ENCODE measurements at regions not wholly inside any gene's neighbourhood (a gene's known extent, or its start where the extent isn't known, plus 50 kb on each side); places are given as distances from the start of the nearest gene placed in this dataset.

DNA sequence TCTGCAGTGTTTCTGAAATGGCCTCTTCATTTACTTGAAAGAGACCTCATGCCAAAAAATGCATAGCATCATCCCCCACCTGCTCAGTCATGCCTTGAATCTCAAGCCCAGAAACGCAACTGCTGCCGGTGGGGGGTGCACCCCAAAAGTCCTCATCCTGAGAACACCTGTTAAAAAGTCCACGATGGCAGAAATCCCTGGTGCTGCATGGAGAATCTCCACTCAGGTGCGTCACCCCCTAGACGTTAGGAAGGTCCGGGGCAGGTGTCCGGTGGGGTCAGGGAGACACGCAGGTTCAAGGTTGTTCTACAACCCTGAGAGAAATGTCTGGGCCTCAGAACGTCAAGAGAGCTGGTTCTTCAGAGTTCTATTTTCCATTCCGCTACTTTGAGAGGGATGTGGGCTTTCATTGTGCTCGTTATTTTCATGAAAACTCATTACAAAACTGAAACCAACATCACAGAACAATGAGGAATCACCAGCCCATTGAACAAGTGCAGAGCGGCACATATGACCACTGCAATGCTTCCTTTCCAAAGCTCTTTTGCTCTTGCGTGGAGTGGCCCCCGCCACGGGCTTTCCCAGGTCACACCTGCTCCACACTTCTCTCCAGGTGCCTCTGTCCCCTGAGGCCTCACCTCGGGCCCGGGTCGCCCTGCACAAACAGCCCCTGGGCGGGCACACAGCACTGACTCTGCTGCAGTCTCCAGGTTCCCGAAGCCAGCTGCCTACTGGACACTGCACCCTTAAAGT lies 201.9 kb downstream of the TOMM20 start:
- DNase-seq: peak; percentile 44 to 54 (median 48)
- Mint-ChIP-seq H3K9me3 (peaks cover 0 to 2% (median 0%) of the 10 kb centered on the region in 7 donors), H3K36me3 (peaks cover 2 to 7% of the 10 kb centered on the region in 2 donors), H3K4me3 (peak overlapping the region; percentile 63 to 79), H3K4me1 (peaks cover 60% of the 10 kb centered on the region), H3K27ac (peak overlapping the region; percentile 75 to 87 (median 83)), H3K27me3 (ENCODE audit: low read depth in 3 of 3) (peaks cover 0 to 6% (median 1%) of the 10 kb centered on the region in 3 donors)
- H3K9ac ChIP-seq (ENCODE audit: insufficient read depth, low read length, poor library complexity, severe bottlenecking): peak overlapping the region; percentile 41
- no peaks in the 10 kb centered on the region for H3K36me3 ChIP-seq (replicated peaks in 1 of 2; ENCODE audit: control insufficient read depth in 1 of 2, insufficient read depth in 2 of 2, low read length in 2 of 2)
- intact Hi-C loops (cut with micrococcal nuclease): no loop called here
- H3K79me2 ChIP-seq (ENCODE audit: insufficient read depth, low read length): no peaks in the 10 kb centered on the region
- peak overlapping the region; percentile 62 for H3K4me2 ChIP-seq (replicated peaks; ENCODE audit: extremely low read depth, low read length, poor library complexity, severe bottlenecking)
- H3K4me3 ChIP-seq (replicated peaks in 1 of 3; ENCODE audit: low read depth in 2 of 3, low read length in 3 of 3): peak overlapping the region in 1 of 3 experiments; percentile 59
- peak overlapping the region; percentile 28 to 64 for H3K27ac ChIP-seq (ENCODE audit: low read depth in 1 of 2, low read length in 2 of 2)
- WGBS (ENCODE audit: insufficient coverage): 54% methylated on average over 17 of the region's 20 CpGs
- H2AFZ ChIP-seq (ENCODE audit: insufficient read depth, low read depth, low read length, poor library complexity, severe bottlenecking): peak overlapping the region; percentile 70
- no peaks in the 10 kb centered on the region for H3K9me3 ChIP-seq (replicated peaks in 1 of 2; ENCODE audit: control insufficient read depth in 1 of 2, insufficient read depth in 1 of 2, low read length in 2 of 2)
- TF ChIP-seq, protein P1, sequence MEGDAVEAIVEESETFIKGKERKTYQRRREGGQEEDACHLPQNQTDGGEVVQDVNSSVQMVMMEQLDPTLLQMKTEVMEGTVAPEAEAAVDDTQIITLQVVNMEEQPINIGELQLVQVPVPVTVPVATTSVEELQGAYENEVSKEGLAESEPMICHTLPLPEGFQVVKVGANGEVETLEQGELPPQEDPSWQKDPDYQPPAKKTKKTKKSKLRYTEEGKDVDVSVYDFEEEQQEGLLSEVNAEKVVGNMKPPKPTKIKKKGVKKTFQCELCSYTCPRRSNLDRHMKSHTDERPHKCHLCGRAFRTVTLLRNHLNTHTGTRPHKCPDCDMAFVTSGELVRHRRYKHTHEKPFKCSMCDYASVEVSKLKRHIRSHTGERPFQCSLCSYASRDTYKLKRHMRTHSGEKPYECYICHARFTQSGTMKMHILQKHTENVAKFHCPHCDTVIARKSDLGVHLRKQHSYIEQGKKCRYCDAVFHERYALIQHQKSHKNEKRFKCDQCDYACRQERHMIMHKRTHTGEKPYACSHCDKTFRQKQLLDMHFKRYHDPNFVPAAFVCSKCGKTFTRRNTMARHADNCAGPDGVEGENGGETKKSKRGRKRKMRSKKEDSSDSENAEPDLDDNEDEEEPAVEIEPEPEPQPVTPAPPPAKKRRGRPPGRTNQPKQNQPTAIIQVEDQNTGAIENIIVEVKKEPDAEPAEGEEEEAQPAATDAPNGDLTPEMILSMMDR (IDR thresholded peaks at IDR 0.05): no peak
- peaks cover 30 to 56% of the 10 kb centered on the region in 2 donors for H3K4me1 ChIP-seq (ENCODE audit: control insufficient read depth in 1 of 2, insufficient read depth in 2 of 2, low read length in 2 of 2)
- H4K20me1 ChIP-seq (ENCODE audit: insufficient read depth, low read length): no peaks in the 10 kb centered on the region
- H3K27me3 ChIP-seq (ENCODE audit: control insufficient read depth in 2 of 2, insufficient read depth in 2 of 2, low read length in 2 of 2): no peaks in the 10 kb centered on the region

DNA sequence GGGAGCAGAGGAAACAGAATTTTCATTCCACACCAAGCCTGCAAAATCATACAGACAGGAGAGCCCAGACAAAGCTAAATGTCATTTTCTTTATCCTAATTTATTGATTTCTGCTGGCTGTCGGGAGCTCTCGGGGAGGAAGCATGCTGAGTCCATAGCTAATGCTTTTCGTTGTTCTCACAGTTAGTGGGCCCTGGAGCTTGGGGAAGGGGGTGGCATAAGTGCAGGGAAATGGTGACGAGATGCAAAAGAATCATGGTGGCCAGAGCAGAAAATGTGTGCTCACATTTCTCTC lies 202.4 kb downstream of the TOMM20 start:
- H3K36me3 Mint-ChIP-seq: peaks cover 2 to 7% of the 10 kb centered on the region in 2 donors
- intact Hi-C loops (cut with micrococcal nuclease): no loop called here

More for the DNA sequence above, 202.4 kb downstream of the TOMM20 start:
- H3K9me3 Mint-ChIP-seq: peaks cover 0 to 2% (median 0%) of the 10 kb centered on the region in 7 donors
- H3K4me1 Mint-ChIP-seq: peaks cover 59% of the 10 kb centered on the region
- peaks cover 0 to 6% (median 1%) of the 10 kb centered on the region in 3 donors for H3K27me3 Mint-ChIP-seq (ENCODE audit: low read depth in 3 of 3)
- no peaks in the 10 kb centered on the region for H3K9me3 ChIP-seq (replicated peaks in 1 of 2; ENCODE audit: control insufficient read depth in 1 of 2, insufficient read depth in 1 of 2, low read length in 2 of 2)
- no peak overlapping the region for H3K4me3 ChIP-seq (replicated peaks in 1 of 3; ENCODE audit: low read depth in 2 of 3, low read length in 3 of 3)
- no peak for DNase-seq
- peak overlapping the region in 1 of 2 donors; percentile 15 for H3K27ac ChIP-seq (ENCODE audit: low read depth in 1 of 2, low read length in 2 of 2)
- no peaks in the 10 kb centered on the region for H3K27me3 ChIP-seq (ENCODE audit: control insufficient read depth in 2 of 2, insufficient read depth in 2 of 2, low read length in 2 of 2)
- no peaks in the 10 kb centered on the region for H3K36me3 ChIP-seq (replicated peaks in 1 of 2; ENCODE audit: control insufficient read depth in 1 of 2, insufficient read depth in 2 of 2, low read length in 2 of 2)
- peak overlapping the region; percentile 62 for H3K4me2 ChIP-seq (replicated peaks; ENCODE audit: extremely low read depth, low read length, poor library complexity, severe bottlenecking)
- 30% methylated on average over 3 of the region's 4 CpGs for WGBS (ENCODE audit: insufficient coverage)
- H3K9ac ChIP-seq (ENCODE audit: insufficient read depth, low read length, poor library complexity, severe bottlenecking): no peak overlapping the region
- no peak overlapping the region for H2AFZ ChIP-seq (ENCODE audit: insufficient read depth, low read depth, low read length, poor library complexity, severe bottlenecking)
- TF ChIP-seq, protein P1 (IDR thresholded peaks at IDR 0.05): no peak
- H4K20me1 ChIP-seq (ENCODE audit: insufficient read depth, low read length): no peaks in the 10 kb centered on the region
- H3K4me1 ChIP-seq (ENCODE audit: control insufficient read depth in 1 of 2, insufficient read depth in 2 of 2, low read length in 2 of 2): peaks cover 28 to 50% of the 10 kb centered on the region in 2 donors
- H3K79me2 ChIP-seq (ENCODE audit: insufficient read depth, low read length): no peaks in the 10 kb centered on the region
- H3K27ac Mint-ChIP-seq: peak overlapping the region in 6 of 7 donors; percentile 46 to 87 (median 83)
- H3K4me3 Mint-ChIP-seq: peak overlapping the region in 1 of 2 donors; percentile 8

Measured in CD14-positive monocyte (primary cell).